ENCODE measurements at regions not wholly inside any gene's neighbourhood (a gene's known extent, or its start where the extent isn't known, plus 50 kb on each side); places are given as distances from the start of the nearest gene placed in this dataset.

DNA sequence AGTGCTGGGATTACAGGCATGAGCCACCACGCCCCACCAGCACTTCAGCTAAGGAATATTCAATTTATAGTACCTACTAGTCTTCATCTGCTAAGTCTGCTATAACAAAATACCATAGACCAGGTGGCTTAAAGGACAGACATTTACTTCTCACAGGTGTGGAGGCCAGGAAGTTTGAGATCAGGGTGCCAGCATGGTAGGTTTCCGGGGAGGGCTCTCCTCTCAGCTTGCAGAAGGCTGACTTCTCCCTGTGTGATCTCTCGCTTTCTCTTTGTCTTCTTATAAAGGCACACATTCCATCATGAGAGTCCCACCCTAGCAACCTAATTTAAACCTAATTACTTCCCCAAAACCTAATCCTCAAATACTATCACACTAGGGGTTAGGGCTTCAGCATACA, 433.0 kb downstream of the INSC start:
- no peaks in the 10 kb centered on the region for H3K27me3 ChIP-seq (ENCODE audit: insufficient read depth, low read length, poor library complexity, severe bottlenecking)
- no peaks in the 10 kb centered on the region for H4K20me1 ChIP-seq (ENCODE audit: insufficient read depth, low read length, poor library complexity, severe bottlenecking)
- TF ChIP-seq EZH2phosphoT487 (IDR thresholded peaks at IDR 0.05; ENCODE audit: borderline replicate concordance) = no peak
- H3K4me3 ChIP-seq (ENCODE audit: low read length, poor library complexity, severe bottlenecking) = no peak overlapping the region
- no peak overlapping the region for H3K9ac ChIP-seq (ENCODE audit: low read depth, low read length, poor library complexity, severe bottlenecking)
- H3K9me3 ChIP-seq (ENCODE audit: insufficient read depth, low read depth, low read length) = no peaks in the 10 kb centered on the region
- H3K9me2 ChIP-seq (replicated peaks; ENCODE audit: low read depth, low read length) = no peaks in the 10 kb centered on the region
- no peaks in the 10 kb centered on the region for H3K79me2 ChIP-seq (ENCODE audit: insufficient read depth, low read length)
- no peak overlapping the region for H2AFZ ChIP-seq (ENCODE audit: low read length)
- H3F3A ChIP-seq (ENCODE audit: low read depth) = no peaks in the 10 kb centered on the region
- H3K36me3 ChIP-seq (ENCODE audit: insufficient read depth, low read length) = no peaks in the 10 kb centered on the region
- H3K4me1 ChIP-seq (ENCODE audit: insufficient read depth, low read length, poor library complexity, severe bottlenecking) = no peaks in the 10 kb centered on the region
- no peak overlapping the region for H3K4me2 ChIP-seq (ENCODE audit: low read depth, low read length, poor library complexity, severe bottlenecking)

DNA sequence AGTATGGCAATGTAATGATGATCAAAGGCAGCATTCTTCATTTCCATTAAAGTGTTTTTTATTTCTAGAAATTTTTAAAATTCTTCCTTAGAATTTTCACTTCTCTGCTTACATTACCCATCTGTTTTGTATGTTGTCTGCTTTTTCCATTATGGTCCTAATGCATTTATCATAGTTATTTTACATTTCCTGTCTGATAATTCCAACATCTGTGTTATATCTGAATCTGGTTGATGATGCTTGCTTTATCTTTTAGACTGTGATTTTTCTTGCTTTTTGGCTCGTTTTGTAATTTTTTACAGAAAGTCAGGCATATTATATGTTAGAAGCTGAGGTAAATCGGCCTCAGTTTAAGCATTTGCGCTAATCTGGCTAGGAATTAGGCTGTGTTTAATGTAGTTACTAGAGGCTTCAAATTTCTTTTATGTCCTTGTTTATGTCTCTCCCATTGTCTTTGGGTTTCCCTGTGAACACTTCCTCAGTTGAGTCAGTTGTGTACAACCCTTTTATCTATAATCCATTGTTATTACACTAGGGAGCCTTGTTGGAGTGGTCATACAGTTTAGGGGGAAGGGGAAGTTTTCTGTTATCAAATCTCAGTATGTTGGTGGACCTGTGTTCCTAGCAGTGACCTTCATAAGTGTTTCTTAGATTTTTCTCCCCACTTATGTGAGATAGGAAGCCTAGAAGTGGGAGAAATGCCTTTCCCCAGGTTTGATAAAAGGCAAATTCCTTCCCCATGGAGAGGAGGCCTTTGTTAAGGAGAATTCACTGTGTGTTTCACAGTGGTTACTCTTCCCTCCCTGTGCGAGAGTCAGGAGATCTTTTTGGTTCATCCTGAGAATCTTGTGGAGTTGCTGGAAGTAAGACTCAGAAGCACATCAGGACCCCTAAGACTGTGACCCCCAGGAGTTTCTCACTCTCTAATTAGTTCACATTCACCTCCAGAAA, 437.5 kb downstream of the INSC start:
- no peaks in the 10 kb centered on the region for H3K9me2 ChIP-seq (replicated peaks; ENCODE audit: low read depth, low read length)
- H3K4me1 ChIP-seq (ENCODE audit: insufficient read depth, low read length, poor library complexity, severe bottlenecking) = no peaks in the 10 kb centered on the region
- H3K9ac ChIP-seq (ENCODE audit: low read depth, low read length, poor library complexity, severe bottlenecking) = no peak overlapping the region
- H3F3A ChIP-seq (ENCODE audit: low read depth) = no peaks in the 10 kb centered on the region
- H2AFZ ChIP-seq (ENCODE audit: low read length) = no peak overlapping the region
- H3K79me2 ChIP-seq (ENCODE audit: insufficient read depth, low read length) = no peaks in the 10 kb centered on the region
- H3K4me2 ChIP-seq (ENCODE audit: low read depth, low read length, poor library complexity, severe bottlenecking) = no peak overlapping the region
- H3K4me3 ChIP-seq (ENCODE audit: low read length, poor library complexity, severe bottlenecking) = no peak overlapping the region
- no peaks in the 10 kb centered on the region for H4K20me1 ChIP-seq (ENCODE audit: insufficient read depth, low read length, poor library complexity, severe bottlenecking)
- H3K36me3 ChIP-seq (ENCODE audit: insufficient read depth, low read length) = no peaks in the 10 kb centered on the region
- TF ChIP-seq EZH2phosphoT487 (IDR thresholded peaks at IDR 0.05; ENCODE audit: borderline replicate concordance) = no peak
- TF ChIP-seq, protein P1, sequence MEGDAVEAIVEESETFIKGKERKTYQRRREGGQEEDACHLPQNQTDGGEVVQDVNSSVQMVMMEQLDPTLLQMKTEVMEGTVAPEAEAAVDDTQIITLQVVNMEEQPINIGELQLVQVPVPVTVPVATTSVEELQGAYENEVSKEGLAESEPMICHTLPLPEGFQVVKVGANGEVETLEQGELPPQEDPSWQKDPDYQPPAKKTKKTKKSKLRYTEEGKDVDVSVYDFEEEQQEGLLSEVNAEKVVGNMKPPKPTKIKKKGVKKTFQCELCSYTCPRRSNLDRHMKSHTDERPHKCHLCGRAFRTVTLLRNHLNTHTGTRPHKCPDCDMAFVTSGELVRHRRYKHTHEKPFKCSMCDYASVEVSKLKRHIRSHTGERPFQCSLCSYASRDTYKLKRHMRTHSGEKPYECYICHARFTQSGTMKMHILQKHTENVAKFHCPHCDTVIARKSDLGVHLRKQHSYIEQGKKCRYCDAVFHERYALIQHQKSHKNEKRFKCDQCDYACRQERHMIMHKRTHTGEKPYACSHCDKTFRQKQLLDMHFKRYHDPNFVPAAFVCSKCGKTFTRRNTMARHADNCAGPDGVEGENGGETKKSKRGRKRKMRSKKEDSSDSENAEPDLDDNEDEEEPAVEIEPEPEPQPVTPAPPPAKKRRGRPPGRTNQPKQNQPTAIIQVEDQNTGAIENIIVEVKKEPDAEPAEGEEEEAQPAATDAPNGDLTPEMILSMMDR (conservative IDR thresholded peaks at IDR 0.05; ENCODE audit: low read length) = no peak
- H3K9me3 ChIP-seq (ENCODE audit: insufficient read depth, low read depth, low read length) = no peaks in the 10 kb centered on the region
- H3K27me3 ChIP-seq (ENCODE audit: insufficient read depth, low read length, poor library complexity, severe bottlenecking) = no peaks in the 10 kb centered on the region

DNA sequence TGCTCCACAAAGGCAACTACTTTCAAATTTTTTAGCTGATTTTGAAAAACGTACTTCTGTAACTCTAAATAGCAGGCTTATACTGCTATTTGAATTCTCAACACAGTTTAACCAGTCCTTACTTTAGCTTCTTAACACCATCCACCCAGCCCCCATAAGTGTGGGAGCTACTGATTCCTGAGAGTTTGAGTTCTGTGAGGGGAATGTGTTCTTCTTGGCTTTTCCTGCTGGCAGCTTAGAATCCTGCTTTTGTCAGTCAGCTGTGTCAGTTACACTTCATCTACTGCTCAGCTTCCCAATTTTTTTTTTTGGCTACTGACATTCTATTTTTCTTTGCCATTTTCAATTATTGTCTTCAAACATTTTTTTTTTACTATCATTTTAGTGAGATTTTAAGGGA, 440.4 kb downstream of the INSC start:
- H3K9ac ChIP-seq (ENCODE audit: low read depth, low read length, poor library complexity, severe bottlenecking) = no peak overlapping the region
- no peaks in the 10 kb centered on the region for H4K20me1 ChIP-seq (ENCODE audit: insufficient read depth, low read length, poor library complexity, severe bottlenecking)
- TF ChIP-seq EZH2phosphoT487 (IDR thresholded peaks at IDR 0.05; ENCODE audit: borderline replicate concordance) = no peak
- H2AFZ ChIP-seq (ENCODE audit: low read length) = no peak overlapping the region
- no peak overlapping the region for H3K4me2 ChIP-seq (ENCODE audit: low read depth, low read length, poor library complexity, severe bottlenecking)
- H3F3A ChIP-seq (ENCODE audit: low read depth) = no peaks in the 10 kb centered on the region
- no peaks in the 10 kb centered on the region for H3K9me2 ChIP-seq (replicated peaks; ENCODE audit: low read depth, low read length)
- no peaks in the 10 kb centered on the region for H3K27me3 ChIP-seq (ENCODE audit: insufficient read depth, low read length, poor library complexity, severe bottlenecking)
- no peaks in the 10 kb centered on the region for H3K9me3 ChIP-seq (ENCODE audit: insufficient read depth, low read depth, low read length)
- no peaks in the 10 kb centered on the region for H3K36me3 ChIP-seq (ENCODE audit: insufficient read depth, low read length)
- H3K79me2 ChIP-seq (ENCODE audit: insufficient read depth, low read length) = no peaks in the 10 kb centered on the region
- H3K4me1 ChIP-seq (ENCODE audit: insufficient read depth, low read length, poor library complexity, severe bottlenecking) = no peaks in the 10 kb centered on the region
- H3K4me3 ChIP-seq (ENCODE audit: low read length, poor library complexity, severe bottlenecking) = no peak overlapping the region

DNA sequence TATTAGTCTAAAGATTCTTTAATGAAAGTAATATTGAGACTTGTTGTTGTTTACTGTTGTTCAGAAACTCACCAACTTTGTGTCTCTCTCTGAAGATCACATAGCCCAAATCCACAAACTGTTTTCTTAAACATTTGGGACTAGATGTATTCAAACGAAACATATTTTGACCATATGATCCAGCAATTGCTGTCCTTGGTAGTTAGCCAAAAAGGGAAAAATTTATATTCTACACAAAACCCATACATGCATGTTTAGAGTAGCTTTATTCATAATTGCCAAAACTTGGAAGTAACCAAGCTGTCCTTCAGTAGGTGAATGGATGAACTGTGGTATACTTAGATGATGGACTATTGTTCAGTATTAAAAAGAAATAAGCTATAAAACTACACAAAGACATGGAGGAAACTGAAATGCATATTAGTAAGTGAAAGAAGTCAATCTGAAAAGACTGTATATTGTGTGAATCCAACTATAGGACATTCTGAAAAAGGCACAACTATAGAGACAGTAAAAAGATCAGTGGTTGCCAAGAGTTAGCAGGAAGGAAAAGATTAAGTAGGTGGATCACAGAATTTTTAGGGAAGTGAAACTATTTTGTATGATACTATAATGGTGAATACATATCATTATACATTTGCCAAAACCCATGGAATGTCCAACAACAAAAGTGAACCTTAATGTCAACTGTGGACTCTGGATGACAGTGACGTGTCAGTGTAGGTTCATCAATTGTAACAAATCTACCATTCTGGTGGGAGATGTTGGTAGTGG, 442.9 kb downstream of the INSC start:
- Histone ChIP-seq H4K20me1 (ENCODE audit: insufficient read depth, low read length, poor library complexity, severe bottlenecking) (no peaks in the 10 kb centered on the region), H3K27me3 (ENCODE audit: insufficient read depth, low read length, poor library complexity, severe bottlenecking) (no peaks in the 10 kb centered on the region), H3K4me3 (ENCODE audit: low read length, poor library complexity, severe bottlenecking) (no peak overlapping the region), H3K9ac (ENCODE audit: low read depth, low read length, poor library complexity, severe bottlenecking) (no peak overlapping the region), H3K36me3 (ENCODE audit: insufficient read depth, low read length) (no peaks in the 10 kb centered on the region), H2AFZ (ENCODE audit: low read length) (no peak overlapping the region), H3K79me2 (ENCODE audit: insufficient read depth, low read length) (no peaks in the 10 kb centered on the region), H3K9me3 (ENCODE audit: insufficient read depth, low read depth, low read length) (no peaks in the 10 kb centered on the region), H3K4me2 (ENCODE audit: low read depth, low read length, poor library complexity, severe bottlenecking) (no peak overlapping the region), H3F3A (ENCODE audit: low read depth) (no peaks in the 10 kb centered on the region), H3K9me2 (replicated peaks; ENCODE audit: low read depth, low read length) (no peaks in the 10 kb centered on the region), H3K4me1 (ENCODE audit: insufficient read depth, low read length, poor library complexity, severe bottlenecking) (no peaks in the 10 kb centered on the region)
- no peak for TF ChIP-seq EZH2phosphoT487 (IDR thresholded peaks at IDR 0.05; ENCODE audit: borderline replicate concordance)
- TF ChIP-seq, protein P1 (conservative IDR thresholded peaks at IDR 0.05; ENCODE audit: low read length) = no peak
